NCI-H2081 treated with DMSO at 0.1 percent for 48 hours (cell line): ENCODE measurements at regions not wholly inside any gene's neighbourhood (a gene's known extent, or its start where the extent isn't known, plus 50 kb on each side); places are given as distances from the start of the nearest gene placed in this dataset.

Experiments
- DNase-seq: peaks from one replicate; lab custom pipeline; 2025; lab: John Stamatoyannopoulos, UW

- no peak for DNase-seq
Measured at GRCh38 chr11:110984147-110984546, 261.4 kb upstream of the POU2AF2 start.

DNA sequence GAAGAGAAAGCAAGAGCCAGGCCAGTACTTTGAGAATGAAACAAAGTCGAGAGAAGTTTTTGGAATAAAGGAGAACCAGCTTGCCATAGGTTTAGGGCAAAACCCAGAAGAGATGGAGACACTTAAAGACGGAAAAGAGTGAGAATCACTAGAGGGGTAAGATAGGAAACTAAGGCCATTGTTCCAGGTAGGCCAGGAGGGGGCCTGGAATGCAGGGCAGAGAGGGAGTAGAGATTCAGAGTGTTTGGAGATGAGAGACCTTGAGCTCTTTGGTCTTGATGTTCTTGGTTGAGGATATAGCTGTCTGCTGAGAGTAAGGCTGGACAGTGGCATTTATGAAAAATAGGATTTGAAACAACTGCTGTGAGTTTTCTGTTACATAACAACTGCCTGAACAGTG is 263.3 kb upstream of the POU2AF2 start:
- DNase-seq, result no peak

DNA sequence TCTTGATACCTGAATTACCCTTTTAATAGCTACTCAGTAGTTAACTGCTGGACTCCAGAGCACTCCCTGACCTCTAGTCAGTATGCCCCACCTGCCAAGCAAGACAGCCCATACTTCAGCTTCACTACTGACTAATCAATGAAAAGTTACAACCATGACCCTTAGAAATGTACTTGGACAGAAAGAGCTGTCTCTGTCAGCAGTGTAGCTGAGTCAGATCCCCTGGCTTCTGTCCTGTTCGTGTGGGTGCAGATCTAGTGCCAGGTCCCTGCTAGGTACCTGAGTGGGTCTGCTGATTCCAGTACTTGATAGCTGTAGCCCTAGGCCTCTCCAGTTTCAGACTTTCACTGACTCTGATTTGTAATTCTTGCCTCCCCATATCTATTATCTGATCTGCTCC is 265.8 kb upstream of the POU2AF2 start:
- DNase-seq, result no peak

- no peak for DNase-seq
Measured at GRCh38 chr11:110977661-110978060, 265.4 kb upstream of the ARHGAP20 start.

GRCh38 chr11:110974731-110975130 is 262.5 kb upstream of the ARHGAP20 start:
- DNase-seq, result no peak

- DNase-seq, result no peak
Measured at GRCh38 chr11:110973401-110973980, 261.3 kb upstream of the ARHGAP20 start.

GRCh38 chr11:110972640-110973039 is 260.4 kb upstream of the ARHGAP20 start:
- DNase-seq, result no peak

DNA sequence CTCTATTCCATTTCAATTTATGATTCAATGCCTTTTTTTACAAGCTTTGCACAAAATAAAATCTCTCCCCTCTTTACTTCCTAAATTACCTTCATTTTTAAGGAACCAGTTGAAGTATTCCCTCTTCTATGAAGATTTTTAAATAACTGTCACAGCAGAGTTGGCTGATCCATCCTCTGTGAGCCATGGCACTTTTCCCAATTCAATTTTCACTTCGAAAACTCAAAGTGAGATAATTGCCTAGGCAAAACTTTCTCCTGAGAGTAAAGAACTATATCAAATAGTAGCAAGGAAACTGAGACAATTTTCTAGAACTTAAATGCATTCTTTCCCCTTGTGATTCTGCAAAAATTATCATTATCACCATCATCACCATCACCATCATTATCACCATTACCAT is 259.9 kb upstream of the ARHGAP20 start:
- no peak for DNase-seq

DNA sequence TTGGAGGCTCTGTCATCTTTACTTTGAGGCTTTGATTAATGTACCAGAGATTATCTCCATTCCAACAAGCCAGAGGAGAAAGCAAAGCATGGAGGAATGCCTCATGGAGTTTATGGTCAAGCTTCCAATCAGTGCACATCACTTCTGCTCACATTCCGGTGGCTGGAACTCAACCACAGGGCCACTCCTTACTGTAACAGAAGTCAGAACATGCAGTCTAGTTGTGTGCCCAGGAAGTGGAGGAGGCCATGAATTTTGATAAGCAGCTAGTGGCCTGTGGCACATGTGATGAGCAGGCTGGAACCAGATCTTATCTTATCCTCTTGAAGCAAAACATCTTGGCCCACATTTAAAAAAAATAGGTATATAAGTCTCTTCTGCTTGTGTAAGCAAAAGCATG is 258.9 kb upstream of the ARHGAP20 start:
- no peak for DNase-seq

DNA sequence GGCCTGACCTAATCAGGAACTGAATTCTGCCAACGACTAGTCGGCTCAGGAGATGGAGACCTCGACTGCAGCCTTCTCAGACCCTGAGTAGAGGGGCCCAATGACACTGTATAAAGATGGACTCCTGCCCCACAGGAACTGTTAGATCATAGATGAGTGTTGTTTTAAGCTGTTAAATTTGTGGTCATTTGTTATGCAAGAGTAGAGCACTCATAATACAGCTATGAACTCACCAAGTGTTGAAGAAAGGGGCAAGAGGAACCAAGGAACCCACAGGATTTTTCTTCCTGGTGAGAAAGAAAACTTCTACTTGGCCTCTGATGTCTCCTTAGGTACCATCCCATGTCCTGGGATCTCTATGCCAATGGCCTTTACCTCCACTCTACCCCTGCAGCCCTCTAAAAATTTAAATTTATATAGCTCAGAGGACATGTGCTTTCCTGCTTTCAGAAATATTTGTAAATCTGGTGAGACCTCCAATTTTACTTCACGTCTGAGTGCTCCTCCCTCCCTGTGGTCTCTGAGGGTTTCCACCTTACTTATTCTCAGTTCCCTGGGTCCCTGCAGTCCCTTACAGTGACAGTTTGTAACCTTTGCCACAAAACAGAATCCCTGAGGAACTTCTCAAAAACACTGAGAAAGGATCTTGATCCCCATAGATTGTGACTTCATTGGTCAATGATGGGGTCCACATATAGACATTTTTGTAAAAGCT is 256.3 kb upstream of the ARHGAP20 start:
- DNase-seq, result no peak

- DNase-seq, result no peak
Measured at GRCh38 chr11:110966131-110966530, 253.9 kb upstream of the ARHGAP20 start.

DNA sequence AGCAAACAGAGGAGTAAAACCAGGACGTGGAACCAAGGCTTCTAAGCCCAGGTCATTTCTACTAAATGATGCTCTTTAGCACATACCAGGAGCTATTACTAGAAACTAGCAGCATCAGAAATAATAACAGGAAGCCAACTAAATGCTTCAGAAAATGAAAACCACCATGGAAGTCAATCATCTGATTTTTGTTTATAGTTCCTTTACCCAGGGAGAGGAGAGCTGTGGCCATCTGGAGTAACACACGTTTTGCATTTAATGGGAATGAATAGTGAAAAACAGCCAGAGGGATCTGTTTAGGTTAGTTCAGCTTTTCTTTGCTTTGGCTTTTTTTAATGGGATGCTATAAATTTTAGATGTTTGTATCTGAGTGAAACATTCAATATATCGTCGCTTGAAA is 250.7 kb upstream of the ARHGAP20 start:
- DNase-seq, result no peak

- no peak for DNase-seq
Measured at GRCh38 chr11:110960167-110960566, 247.9 kb upstream of the ARHGAP20 start.

- DNase-seq, result no peak
Measured at GRCh38 chr11:110958216-110958615, 246.0 kb upstream of the ARHGAP20 start.

DNA sequence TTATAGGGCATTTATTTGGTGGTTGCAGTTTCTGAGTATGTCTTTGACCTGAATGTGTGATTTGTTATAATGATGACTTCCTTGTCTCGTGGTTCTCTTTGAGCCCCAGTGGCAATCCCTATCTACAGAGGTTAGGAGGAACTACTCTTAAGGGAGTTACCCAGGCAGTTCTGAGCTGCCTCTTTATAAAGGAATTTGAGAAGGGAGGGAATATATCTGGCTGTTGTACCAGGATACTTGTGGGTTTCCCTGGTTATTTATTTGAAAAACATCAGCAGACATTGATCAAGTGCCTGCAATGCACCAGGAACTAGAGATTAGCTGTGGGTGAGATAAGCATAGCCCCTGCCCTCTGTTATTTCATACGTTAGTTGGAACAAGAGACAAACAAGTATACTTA is 243.5 kb upstream of the ARHGAP20 start:
- no peak for DNase-seq

GRCh38 chr11:110951950-110952503 is 239.8 kb upstream of the ARHGAP20 start:
- DNase-seq, result no peak

- DNase-seq, result no peak
Measured at GRCh38 chr11:110951037-110951949, 239.1 kb upstream of the ARHGAP20 start.

GRCh38 chr11:110948112-110948511 is 235.9 kb upstream of the ARHGAP20 start:
- DNase-seq, result no peak

DNA sequence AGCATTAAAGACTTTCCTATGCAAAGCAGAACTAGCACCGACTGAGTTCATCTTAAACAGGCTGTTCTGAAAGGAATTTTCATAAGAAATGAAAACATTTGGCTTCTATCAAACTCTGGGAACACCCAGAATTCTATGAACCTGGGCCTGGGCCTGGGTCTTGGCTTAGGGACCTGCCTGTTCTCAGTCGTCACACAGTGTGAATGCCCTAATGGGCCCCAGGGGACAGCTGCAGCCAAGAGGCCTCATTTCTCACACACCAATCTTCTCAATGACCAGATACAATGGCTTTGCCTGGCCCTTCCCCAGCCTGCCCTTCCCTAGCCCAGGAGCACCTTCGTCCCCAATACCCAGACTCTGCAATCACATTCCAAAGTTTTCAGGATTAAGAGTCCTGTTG is 234.9 kb upstream of the ARHGAP20 start:
- no peak for DNase-seq

DNA sequence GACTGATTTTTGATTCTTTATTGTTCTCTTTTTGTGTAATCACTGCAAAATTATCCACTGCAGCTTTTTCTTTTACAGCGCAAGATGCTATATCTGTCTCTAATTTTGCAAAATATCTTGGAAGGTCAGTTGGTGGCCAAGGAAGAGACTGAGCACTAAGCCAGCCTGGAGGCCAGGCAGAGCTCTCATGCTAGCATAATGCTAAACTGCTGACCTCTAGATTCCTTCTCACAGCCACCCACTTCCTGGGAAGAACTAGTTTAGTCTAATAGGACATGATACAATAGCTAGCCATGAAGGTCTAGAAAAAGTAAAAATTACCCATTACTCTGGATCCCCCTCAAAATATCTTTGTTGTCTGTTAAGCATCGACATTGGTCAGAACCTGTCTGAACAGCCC is 227.2 kb upstream of the ARHGAP20 start:
- DNase-seq, result no peak

DNA sequence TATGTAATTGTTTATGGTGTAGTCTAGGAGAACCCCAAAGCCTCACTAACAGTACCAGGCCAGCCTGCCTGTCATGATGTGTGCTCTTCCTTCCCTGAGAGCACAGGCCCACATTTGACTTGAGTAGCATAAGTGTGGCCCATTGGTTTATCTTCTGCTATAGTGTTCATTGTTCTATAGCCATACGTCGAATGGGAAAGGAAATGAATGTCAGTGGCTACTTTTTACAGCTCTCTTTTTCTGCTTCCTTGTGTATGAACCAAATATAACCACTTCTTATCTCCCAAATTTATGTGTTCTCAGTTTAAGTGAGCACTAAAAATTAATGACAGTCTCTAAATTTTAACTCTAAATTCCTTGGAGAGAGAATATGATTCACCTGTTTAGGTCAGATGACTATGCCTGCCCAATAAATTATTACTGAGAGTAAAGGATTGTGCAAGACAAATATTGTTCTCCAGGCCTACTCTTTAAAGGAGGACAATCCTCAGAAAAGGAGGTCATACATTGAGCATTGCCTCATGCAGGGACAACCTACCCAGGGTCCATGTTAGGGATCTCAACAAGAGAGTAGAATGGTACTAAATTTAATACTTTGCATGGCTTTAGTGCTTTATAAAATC is 222.9 kb upstream of the ARHGAP20 start:
- DNase-seq, result no peak

DNA sequence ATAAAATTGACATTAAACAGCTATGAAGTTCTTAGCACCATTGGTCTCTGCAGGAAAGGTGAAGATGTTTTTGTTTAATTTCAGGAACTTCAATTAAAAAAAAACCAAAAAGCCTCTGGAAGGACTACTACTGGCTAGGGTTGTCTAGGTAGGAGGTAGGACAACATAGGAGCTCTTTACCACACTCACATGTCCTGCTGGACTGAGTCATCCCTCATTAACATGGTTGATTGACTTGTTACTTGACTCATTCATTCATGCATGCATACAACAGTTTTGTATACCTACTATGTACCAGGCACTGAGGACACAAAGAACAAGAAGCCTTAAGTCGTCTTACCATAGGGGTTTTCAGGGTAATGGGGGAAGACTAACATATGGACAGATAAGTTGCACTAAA is 216.9 kb upstream of the ARHGAP20 start:
- DNase-seq, result no peak
